ENCODE measurements at regions not wholly inside any gene's neighbourhood (a gene's known extent, or its start where the extent isn't known, plus 50 kb on each side); places are given as distances from the start of the nearest gene placed in this dataset.

- TF ChIP-seq, protein P1, sequence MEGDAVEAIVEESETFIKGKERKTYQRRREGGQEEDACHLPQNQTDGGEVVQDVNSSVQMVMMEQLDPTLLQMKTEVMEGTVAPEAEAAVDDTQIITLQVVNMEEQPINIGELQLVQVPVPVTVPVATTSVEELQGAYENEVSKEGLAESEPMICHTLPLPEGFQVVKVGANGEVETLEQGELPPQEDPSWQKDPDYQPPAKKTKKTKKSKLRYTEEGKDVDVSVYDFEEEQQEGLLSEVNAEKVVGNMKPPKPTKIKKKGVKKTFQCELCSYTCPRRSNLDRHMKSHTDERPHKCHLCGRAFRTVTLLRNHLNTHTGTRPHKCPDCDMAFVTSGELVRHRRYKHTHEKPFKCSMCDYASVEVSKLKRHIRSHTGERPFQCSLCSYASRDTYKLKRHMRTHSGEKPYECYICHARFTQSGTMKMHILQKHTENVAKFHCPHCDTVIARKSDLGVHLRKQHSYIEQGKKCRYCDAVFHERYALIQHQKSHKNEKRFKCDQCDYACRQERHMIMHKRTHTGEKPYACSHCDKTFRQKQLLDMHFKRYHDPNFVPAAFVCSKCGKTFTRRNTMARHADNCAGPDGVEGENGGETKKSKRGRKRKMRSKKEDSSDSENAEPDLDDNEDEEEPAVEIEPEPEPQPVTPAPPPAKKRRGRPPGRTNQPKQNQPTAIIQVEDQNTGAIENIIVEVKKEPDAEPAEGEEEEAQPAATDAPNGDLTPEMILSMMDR (conservative IDR thresholded peaks at IDR 0.05): no peak
- TF ChIP-seq ZFX (IDR thresholded peaks at IDR 0.05): no peak
- H3K27ac ChIP-seq: no peak overlapping the region
Measured at GRCh38 chr5:58107704-58108103, 352.2 kb downstream of the PLK2 start.

- TF ChIP-seq, protein P1 (conservative IDR thresholded peaks at IDR 0.05): no peak
- TF ChIP-seq ZFX (IDR thresholded peaks at IDR 0.05): no peak
- no peak overlapping the region for H3K27ac ChIP-seq
Measured at GRCh38 chr5:58106754-58107410, 353.0 kb downstream of the PLK2 start.

DNA sequence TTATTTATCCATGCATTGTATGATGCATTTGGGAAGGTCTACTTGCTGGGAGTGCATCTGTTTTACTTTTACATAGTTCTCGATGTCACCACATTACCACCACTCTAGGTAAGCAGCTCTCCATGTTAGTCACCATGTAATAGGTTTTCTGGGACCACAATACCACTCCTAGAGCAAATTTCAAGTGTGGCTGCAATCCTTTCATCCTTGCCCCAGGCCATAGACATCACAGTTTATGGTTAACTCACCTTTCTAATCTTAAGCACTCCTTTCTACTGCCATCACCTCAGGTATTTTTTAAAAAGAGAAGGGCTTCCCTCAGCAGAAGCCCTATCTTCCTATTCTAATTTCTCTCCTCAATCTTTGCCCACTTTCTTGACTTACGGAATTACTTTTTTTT, 354.1 kb downstream of the PLK2 start:
- H3K27ac ChIP-seq: no peak overlapping the region
- TF ChIP-seq, protein P1 (conservative IDR thresholded peaks at IDR 0.05): no peak
- TF ChIP-seq ZFX (IDR thresholded peaks at IDR 0.05): no peak

DNA sequence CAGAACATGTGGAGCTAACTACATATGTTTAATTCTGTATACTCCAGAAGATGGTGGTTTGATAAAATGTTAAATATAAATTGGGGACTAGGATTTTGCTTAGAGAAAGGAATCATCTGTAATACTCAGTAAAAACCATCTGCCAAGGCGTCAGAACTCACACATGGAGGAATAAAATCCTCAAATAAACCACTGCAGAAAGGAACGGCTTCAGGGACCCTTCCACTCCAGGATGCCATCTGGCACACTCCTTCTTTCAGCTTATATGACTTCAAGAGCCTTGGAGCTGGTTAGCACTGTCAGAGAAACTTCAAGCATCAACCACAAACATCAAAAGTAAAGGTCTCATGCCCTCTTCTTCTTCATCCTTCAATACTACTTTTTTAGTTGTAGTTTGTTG, 360.6 kb downstream of the PLK2 start:
- TF ChIP-seq ZFX (IDR thresholded peaks at IDR 0.05): no peak
- TF ChIP-seq, protein P1 (conservative IDR thresholded peaks at IDR 0.05): no peak
- H3K27ac ChIP-seq: no peak overlapping the region

DNA sequence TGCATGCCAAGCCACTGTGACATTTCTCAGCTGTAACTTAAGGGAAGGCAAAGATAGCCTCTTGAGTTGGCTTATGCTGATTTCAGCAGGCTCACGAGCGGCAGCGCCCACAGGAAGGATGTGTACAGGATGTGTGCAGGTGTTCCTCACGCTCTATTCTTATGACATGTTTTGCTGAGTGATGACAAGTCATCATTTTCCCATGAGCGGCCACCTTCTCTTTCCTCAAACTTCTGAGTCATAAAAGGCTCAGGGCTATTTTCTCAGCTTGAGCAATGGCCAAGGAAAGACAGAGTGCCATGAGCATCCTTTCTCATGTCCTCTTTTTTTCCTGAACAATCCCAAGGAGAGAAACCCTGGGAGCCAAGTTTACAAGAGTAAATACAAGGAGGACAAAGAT, 365.9 kb downstream of the PLK2 start:
- no peak overlapping the region for H3K27ac ChIP-seq
- no peak for TF ChIP-seq ZFX (IDR thresholded peaks at IDR 0.05)
- TF ChIP-seq, protein P1 (conservative IDR thresholded peaks at IDR 0.05): no peak

GRCh38 chr5:58090704-58091103, 369.2 kb downstream of the PLK2 start:
- TF ChIP-seq, protein P1 (conservative IDR thresholded peaks at IDR 0.05): no peak
- TF ChIP-seq ZFX (IDR thresholded peaks at IDR 0.05): no peak
- no peak overlapping the region for H3K27ac ChIP-seq

DNA sequence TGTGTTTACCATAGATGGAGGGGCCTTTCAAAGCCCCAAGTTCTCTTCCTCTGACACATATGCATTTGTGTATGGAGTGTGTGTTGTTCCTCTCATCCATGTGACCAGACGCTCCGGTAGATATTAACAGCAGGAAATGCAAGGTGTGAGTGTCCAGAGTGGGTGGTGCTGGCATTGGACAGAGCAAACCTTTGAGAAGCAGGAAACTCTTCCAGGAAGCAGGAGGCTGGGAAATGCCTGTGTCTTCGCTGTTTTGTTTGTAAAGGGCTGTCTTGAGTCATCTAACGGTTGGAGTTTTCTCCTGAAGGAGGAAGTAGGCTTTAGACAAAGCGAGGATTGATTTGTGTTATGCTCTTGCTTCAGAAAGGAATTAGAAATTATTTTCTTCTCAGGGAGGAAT, 370.9 kb downstream of the PLK2 start:
- H3K27ac ChIP-seq: no peak overlapping the region

More for the DNA sequence above, 370.9 kb downstream of the PLK2 start:
- TF ChIP-seq ZFX (IDR thresholded peaks at IDR 0.05): no peak
- TF ChIP-seq, protein P1 (conservative IDR thresholded peaks at IDR 0.05): no peak
